H1 (cell line): ENCODE measurements at regions not wholly inside any gene's neighbourhood (a gene's known extent, or its start where the extent isn't known, plus 50 kb on each side); places are given as distances from the start of the nearest gene placed in this dataset. TPM values are rescaled to one million over a fixed set of nuclear protein-coding genes. Genes with fewer than 3 reads are reported as not detected.

Experiments used
- small RNA-seq: library from polyadenylated mRNA; stranded (forward); fragments of <200 nt; extraction: miRNeasy Mini kit (QIAGEN cat#:217004); gene quantifications from one replicate; pipeline ENCODE3, GENCODE V24; 2013; ENCODE audit not compliant: insufficient read depth

Small RNAs in the stretch of these regions (small RNA-seq; reads per million reads assigned to genes)
- gene RF00017: not detected
